Right lobe of liver (tissue), 4 donors: ENCODE measurements at regions not wholly inside any gene's neighbourhood (a gene's known extent, or its start where the extent isn't known, plus 50 kb on each side); places are given as distances from the start of the nearest gene placed in this dataset.

Source experiments
- POLR2A ChIP-seq: fragments of 450-650 bp; IDR thresholded peaks from one replicate; pipeline ENCODE4 v1.6.1; 2017; ENCODE audit warnings: antibody characterized with exemption, mild to moderate bottlenecking
- TF ChIP-seq, protein P1 (sequence below), 4 donors: fragments of 200-600 bp in 3 of 4; fragments of 450-650 bp in 1 of 4; IDR thresholded peaks; one replicate each; pipeline versions ENCODE4 v1.5.1 to v1.8.0; 2016 to 2022; ENCODE audit warnings: antibody characterized with exemption in 4 of 4, mild to moderate bottlenecking in 2 of 4
- donor health status: DM: no; HTN: no; CAD: no.
- donor health status: DM: no; HTN: no; CAD: no.
- donor health status: DM: no; HTN: yes; CAD: no.

- no peak for TF ChIP-seq POLR2A
- TF ChIP-seq, protein P1, sequence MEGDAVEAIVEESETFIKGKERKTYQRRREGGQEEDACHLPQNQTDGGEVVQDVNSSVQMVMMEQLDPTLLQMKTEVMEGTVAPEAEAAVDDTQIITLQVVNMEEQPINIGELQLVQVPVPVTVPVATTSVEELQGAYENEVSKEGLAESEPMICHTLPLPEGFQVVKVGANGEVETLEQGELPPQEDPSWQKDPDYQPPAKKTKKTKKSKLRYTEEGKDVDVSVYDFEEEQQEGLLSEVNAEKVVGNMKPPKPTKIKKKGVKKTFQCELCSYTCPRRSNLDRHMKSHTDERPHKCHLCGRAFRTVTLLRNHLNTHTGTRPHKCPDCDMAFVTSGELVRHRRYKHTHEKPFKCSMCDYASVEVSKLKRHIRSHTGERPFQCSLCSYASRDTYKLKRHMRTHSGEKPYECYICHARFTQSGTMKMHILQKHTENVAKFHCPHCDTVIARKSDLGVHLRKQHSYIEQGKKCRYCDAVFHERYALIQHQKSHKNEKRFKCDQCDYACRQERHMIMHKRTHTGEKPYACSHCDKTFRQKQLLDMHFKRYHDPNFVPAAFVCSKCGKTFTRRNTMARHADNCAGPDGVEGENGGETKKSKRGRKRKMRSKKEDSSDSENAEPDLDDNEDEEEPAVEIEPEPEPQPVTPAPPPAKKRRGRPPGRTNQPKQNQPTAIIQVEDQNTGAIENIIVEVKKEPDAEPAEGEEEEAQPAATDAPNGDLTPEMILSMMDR (IDR thresholded peaks at IDR 0.05): no peak
Observed at GRCh38 chr10:31098046-31098445, 66.4 kb upstream of the ZNF438 start.
